ENCODE measurements at regions not wholly inside any gene's neighbourhood (a gene's known extent, or its start where the extent isn't known, plus 50 kb on each side); places are given as distances from the start of the nearest gene placed in this dataset.
"Not testable (repeated sequence)": the region's sequence is repeated elsewhere in the genome, so short reads cannot be mapped to it uniquely, and the experiment has no call there.

GRCh38 chr7:39793851-39794250, 156.2 kb upstream of the CDK13 start:
- H3K36me3 ChIP-seq (ENCODE audit: insufficient read depth, low read length); H3K27me3 ChIP-seq (ENCODE audit: insufficient read depth, low read length); H3K4me3 ChIP-seq (ENCODE audit: low read length); H3K9me3 ChIP-seq (ENCODE audit: insufficient read depth, low read depth, low read length); H3K9ac ChIP-seq (ENCODE audit: low read depth, low read length); H3K27ac ChIP-seq (ENCODE audit: low read depth, low read length); H3K4me1 ChIP-seq (ENCODE audit: insufficient read depth, low read length): not testable (repeated sequence)
- WGBS, result 95% methylated on average over 23 of the region's 23 CpGs

GRCh38 chr7:39796947-39797346, 153.1 kb upstream of the CDK13 start:
- H3K4me1 ChIP-seq (ENCODE audit: insufficient read depth, low read length); H3K4me3 ChIP-seq (ENCODE audit: low read length); H3K9ac ChIP-seq (ENCODE audit: low read depth, low read length); H3K27ac ChIP-seq (ENCODE audit: low read depth, low read length); H3K27me3 ChIP-seq (ENCODE audit: insufficient read depth, low read length); H3K9me3 ChIP-seq (ENCODE audit: insufficient read depth, low read depth, low read length); H3K36me3 ChIP-seq (ENCODE audit: insufficient read depth, low read length): not testable (repeated sequence)
- 91% methylated on average over 4 of the region's 6 CpGs for WGBS

GRCh38 chr7:39798077-39798476, 152.0 kb upstream of the CDK13 start:
- H3K9ac ChIP-seq (ENCODE audit: low read depth, low read length); H3K27ac ChIP-seq (ENCODE audit: low read depth, low read length); H3K4me1 ChIP-seq (ENCODE audit: insufficient read depth, low read length); H3K27me3 ChIP-seq (ENCODE audit: insufficient read depth, low read length); H3K36me3 ChIP-seq (ENCODE audit: insufficient read depth, low read length); H3K4me3 ChIP-seq (ENCODE audit: low read length); H3K9me3 ChIP-seq (ENCODE audit: insufficient read depth, low read depth, low read length): not testable (repeated sequence)
- WGBS, result 86% methylated on average over 5 of the region's 10 CpGs

GRCh38 chr7:39808796-39809481, 141.1 kb upstream of the CDK13 start:
- WGBS, result 70% methylated on average over 9 of the region's 10 CpGs

GRCh38 chr7:39810204-39810642, 139.8 kb upstream of the CDK13 start:
- Histone ChIP-seq H3K9ac (ENCODE audit: low read depth, low read length) (no peak overlapping the region), H3K27me3 (ENCODE audit: insufficient read depth, low read length) (no peaks in the 10 kb centered on the region), H3K4me1 (ENCODE audit: insufficient read depth, low read length) (peaks cover 9% of the 10 kb centered on the region), H3K4me3 (ENCODE audit: low read length) (no peak overlapping the region), H3K27ac (ENCODE audit: low read depth, low read length) (no peak overlapping the region), H3K9me3 (ENCODE audit: insufficient read depth, low read depth, low read length) (no peaks in the 10 kb centered on the region), H3K36me3 (ENCODE audit: insufficient read depth, low read length) (no peaks in the 10 kb centered on the region)
- 87% methylated on average over 9 of the region's 9 CpGs for WGBS

More at GRCh38 chr7:39808796-39809481, 141.1 kb upstream of the CDK13 start:
- Histone ChIP-seq H3K27ac (ENCODE audit: low read depth, low read length) (no peak overlapping the region), H3K36me3 (ENCODE audit: insufficient read depth, low read length) (no peaks in the 10 kb centered on the region), H3K9ac (ENCODE audit: low read depth, low read length) (no peak overlapping the region), H3K4me1 (ENCODE audit: insufficient read depth, low read length) (peaks cover 9% of the 10 kb centered on the region), H3K9me3 (ENCODE audit: insufficient read depth, low read depth, low read length) (no peaks in the 10 kb centered on the region), H3K4me3 (ENCODE audit: low read length) (no peak overlapping the region), H3K27me3 (ENCODE audit: insufficient read depth, low read length) (no peaks in the 10 kb centered on the region)

GRCh38 chr7:39810710-39811109, 139.3 kb upstream of the CDK13 start:
- H3K27ac ChIP-seq (ENCODE audit: low read depth, low read length), result no peak overlapping the region
- no peaks in the 10 kb centered on the region for H3K36me3 ChIP-seq (ENCODE audit: insufficient read depth, low read length)
- H3K27me3 ChIP-seq (ENCODE audit: insufficient read depth, low read length), result no peaks in the 10 kb centered on the region
- 79% methylated on average over 4 of the region's 4 CpGs for WGBS
- H3K4me3 ChIP-seq (ENCODE audit: low read length), result no peak overlapping the region
- no peak overlapping the region for H3K9ac ChIP-seq (ENCODE audit: low read depth, low read length)
- peaks cover 9% of the 10 kb centered on the region for H3K4me1 ChIP-seq (ENCODE audit: insufficient read depth, low read length)
- no peaks in the 10 kb centered on the region for H3K9me3 ChIP-seq (ENCODE audit: insufficient read depth, low read depth, low read length)

- no peaks in the 10 kb centered on the region for H3K9me3 ChIP-seq (ENCODE audit: insufficient read depth, low read depth, low read length)
- WGBS, result 89% methylated on average over 1 of the region's 1 CpG
- no peak overlapping the region for H3K27ac ChIP-seq (ENCODE audit: low read depth, low read length)
Observed at GRCh38 chr7:39811161-39811614, 138.9 kb upstream of the CDK13 start.

GRCh38 chr7:39816462-39817060, 133.5 kb upstream of the CDK13 start:
- Histone ChIP-seq H3K4me1 (ENCODE audit: insufficient read depth, low read length) (no peaks in the 10 kb centered on the region), H3K27ac (ENCODE audit: low read depth, low read length) (no peak overlapping the region), H3K9me3 (ENCODE audit: insufficient read depth, low read depth, low read length) (no peaks in the 10 kb centered on the region), H3K27me3 (ENCODE audit: insufficient read depth, low read length) (no peaks in the 10 kb centered on the region), H3K4me3 (ENCODE audit: low read length) (no peak overlapping the region), H3K9ac (ENCODE audit: low read depth, low read length) (no peak overlapping the region), H3K36me3 (ENCODE audit: insufficient read depth, low read length) (no peaks in the 10 kb centered on the region)
- WGBS, result 93% methylated on average over 7 of the region's 7 CpGs

More at GRCh38 chr7:39811161-39811614, 138.9 kb upstream of the CDK13 start:
- H3K27me3 ChIP-seq (ENCODE audit: insufficient read depth, low read length), result no peaks in the 10 kb centered on the region
- H3K9ac ChIP-seq (ENCODE audit: low read depth, low read length), result no peak overlapping the region
- H3K4me1 ChIP-seq (ENCODE audit: insufficient read depth, low read length), result peaks cover 9% of the 10 kb centered on the region
- no peaks in the 10 kb centered on the region for H3K36me3 ChIP-seq (ENCODE audit: insufficient read depth, low read length)
- H3K4me3 ChIP-seq (ENCODE audit: low read length), result no peak overlapping the region

GRCh38 chr7:39819514-39819913, 130.5 kb upstream of the CDK13 start:
- no peak overlapping the region for H3K27ac ChIP-seq (ENCODE audit: low read depth, low read length)
- no peak overlapping the region for H3K9ac ChIP-seq (ENCODE audit: low read depth, low read length)
- H3K27me3 ChIP-seq (ENCODE audit: insufficient read depth, low read length), result 0 out of 2 replicates have a peak, but pooled peaks cover 3% of the 10 kb centered on the region
- H3K4me3 ChIP-seq (ENCODE audit: low read length), result no peak overlapping the region
- no peaks in the 10 kb centered on the region for H3K9me3 ChIP-seq (ENCODE audit: insufficient read depth, low read depth, low read length)
- no peaks in the 10 kb centered on the region for H3K36me3 ChIP-seq (ENCODE audit: insufficient read depth, low read length)
- H3K4me1 ChIP-seq (ENCODE audit: insufficient read depth, low read length), result no peaks in the 10 kb centered on the region

GRCh38 chr7:39824456-39825200, 125.4 kb upstream of the CDK13 start:
- no peak overlapping the region for H3K9ac ChIP-seq (ENCODE audit: low read depth, low read length)
- no peak overlapping the region for H3K27ac ChIP-seq (ENCODE audit: low read depth, low read length)
- WGBS, result 88% methylated on average over 2 of the region's 2 CpGs
- H3K9me3 ChIP-seq (ENCODE audit: insufficient read depth, low read depth, low read length), result no peaks in the 10 kb centered on the region
- no peak overlapping the region for H3K4me3 ChIP-seq (ENCODE audit: low read length)
- 0 out of 2 replicates have a peak, but pooled peaks cover 3% of the 10 kb centered on the region for H3K27me3 ChIP-seq (ENCODE audit: insufficient read depth, low read length)
- peaks cover 19% of the 10 kb centered on the region for H3K4me1 ChIP-seq (ENCODE audit: insufficient read depth, low read length)
- H3K36me3 ChIP-seq (ENCODE audit: insufficient read depth, low read length), result no peaks in the 10 kb centered on the region

- H3K36me3 ChIP-seq (ENCODE audit: insufficient read depth, low read length), result no peaks in the 10 kb centered on the region
- WGBS, result 97% methylated on average over 4 of the region's 6 CpGs
- peaks cover 19% of the 10 kb centered on the region for H3K4me1 ChIP-seq (ENCODE audit: insufficient read depth, low read length)
- no peaks in the 10 kb centered on the region for H3K9me3 ChIP-seq (ENCODE audit: insufficient read depth, low read depth, low read length)
- H3K4me3 ChIP-seq (ENCODE audit: low read length), result no peak overlapping the region
- H3K27ac ChIP-seq (ENCODE audit: low read depth, low read length), result no peak overlapping the region
- H3K27me3 ChIP-seq (ENCODE audit: insufficient read depth, low read length), result 0 out of 2 replicates have a peak, but pooled peaks cover 3% of the 10 kb centered on the region
- H3K9ac ChIP-seq (ENCODE audit: low read depth, low read length), result no peak overlapping the region
Observed at GRCh38 chr7:39825401-39825980, 124.6 kb upstream of the CDK13 start.

Measured in HUES64 (cell line).